Keratinocyte (primary cell): ENCODE measurements at regions not wholly inside any gene's neighbourhood (a gene's known extent, or its start where the extent isn't known, plus 50 kb on each side); places are given as distances from the start of the nearest gene placed in this dataset.

Source experiments
- DNase-seq: peaks from one replicate; pipeline ENCODE4 v3.0.0-alpha.2; 2011; ENCODE audit warnings: low read depth, missing footprints, low spot score
- FAIRE-seq: peaks from 2 replicates; lab custom pipeline; 2011; peaks lifted over from hg19 to GRCh38; lab: Jason Lieb, UNC
- H2AFZ ChIP-seq: 2 replicates; pipeline ENCODE4 v1.6.0; 2012; ENCODE audit warnings: low read length, control low read depth, inconsistent platforms; ENCODE audit not compliant: control insufficient read depth
- H3K27ac ChIP-seq: 2 replicates; pipeline ENCODE4 v1.5.1; 2011; ENCODE audit warnings: low read length; ENCODE audit not compliant: control insufficient read depth, insufficient read depth
- H3K27me3 ChIP-seq: 3 replicates; pipeline ENCODE4 v1.6.0; 2011; ENCODE audit warnings: low read length; ENCODE audit not compliant: control insufficient read depth, insufficient read depth; ENCODE audit errors: extremely low read depth
- H3K36me3 ChIP-seq, 2 experiments: 2 replicates in 1 of 2; 3 replicates in 1 of 2; pipeline ENCODE4 v1.5.1; 2011; ENCODE audit warnings: low read length in 2 of 2, mild to moderate bottlenecking in 1 of 2; ENCODE audit not compliant: control insufficient read depth in 2 of 2, insufficient read depth in 2 of 2; ENCODE audit errors: extremely low read depth in 1 of 2
- H3K4me1 ChIP-seq: 3 replicates; pipeline ENCODE4 v1.5.1; 2011; ENCODE audit warnings: low read length; ENCODE audit not compliant: control insufficient read depth, insufficient read depth; ENCODE audit errors: extremely low read depth
- H3K4me2 ChIP-seq: 3 replicates; pipeline ENCODE4 v1.6.0; 2011; ENCODE audit warnings: low read depth, low read length; ENCODE audit not compliant: control insufficient read depth, insufficient read depth; ENCODE audit errors: extremely low read depth
- H3K4me3 ChIP-seq, 3 experiments: fragments of 200-600 bp in 1 of 3; sonication (generic) in 1 of 3; 2 replicates in 2 of 3; 3 replicates in 1 of 3; pipeline ENCODE4 v1.5.1; 2011 to 2016; ENCODE audit warnings: low read length in 3 of 3, mild to moderate bottlenecking in 3 of 3, control low read depth in 2 of 3, inconsistent platforms in 1 of 3, low read depth in 1 of 3, mixed read lengths in 1 of 3, mixed run types in 1 of 3, moderate library complexity in 1 of 3; ENCODE audit not compliant: control insufficient read depth in 2 of 3, insufficient read depth in 2 of 3; ENCODE audit errors: extremely low read depth in 1 of 3
- H3K79me2 ChIP-seq: 2 replicates; pipeline ENCODE4 v1.6.0; 2012; ENCODE audit warnings: low read length; ENCODE audit not compliant: control insufficient read depth, insufficient read depth
- H3K9ac ChIP-seq: 3 replicates; pipeline ENCODE4 v1.6.0; 2011; ENCODE audit warnings: low read length; ENCODE audit not compliant: control insufficient read depth, insufficient read depth; ENCODE audit errors: extremely low read depth
- H3K9me1 ChIP-seq: 3 replicates; pipeline ENCODE4 v1.6.0; 2011; ENCODE audit warnings: low read length; ENCODE audit not compliant: control insufficient read depth, insufficient read depth; ENCODE audit errors: extremely low read depth
- H3K9me3 ChIP-seq: 2 replicates; pipeline ENCODE4 v1.5.1; 2012; ENCODE audit warnings: low read depth, low read length; ENCODE audit not compliant: control insufficient read depth
- H4K20me1 ChIP-seq: 3 replicates; pipeline ENCODE4 v1.6.0; 2011; ENCODE audit warnings: low read length; ENCODE audit not compliant: control insufficient read depth, insufficient read depth; ENCODE audit errors: extremely low read depth
- CTCF ChIP-seq, 3 experiments: IDR thresholded peaks in 1 of 3; conservative IDR thresholded peaks in 1 of 3; optimal IDR thresholded peaks in 1 of 3; 2 replicates in 2 of 3; 3 replicates in 1 of 3; pipeline versions ENCODE3 to v1.5.1; 2011; ENCODE audit warnings: low read length in 3 of 3, mild to moderate bottlenecking in 3 of 3, moderate library complexity in 2 of 3, control low read depth in 1 of 3, inconsistent platforms in 1 of 3; ENCODE audit not compliant: insufficient read depth in 2 of 3; ENCODE audit errors: extremely low read depth in 1 of 3
- EZH2 ChIP-seq: IDR thresholded peaks from one replicate; pipeline ENCODE4 v1.6.1; 2012; ENCODE audit warnings: inconsistent platforms, mild to moderate bottlenecking, low read length, moderate library complexity
- dilution Hi-C: fragments of 300-500 bp; cut with MboI; formaldehyde crosslinking; loops from one replicate; pipeline ENCODE4 v1.7.0; 2020; ENCODE audit warnings: low sequenced_read_pairs; ENCODE audit not compliant: extremely low pct_ligation_motif_present

- Histone ChIP-seq H3K9me1 (no peaks in the 10 kb centered on the region), H3K79me2 (no peaks in the 10 kb centered on the region), H4K20me1 (no peaks in the 10 kb centered on the region), H3K36me3 (no peaks in the 10 kb centered on the region), H3K4me1 (peaks cover 23% of the 10 kb centered on the region), H3K4me3 (no peak overlapping the region), H3K9ac (no peak overlapping the region), H3K27ac (no peak overlapping the region), H3K4me2 (no peak overlapping the region), H3K27me3 (no peaks in the 10 kb centered on the region), H2AFZ (no peak overlapping the region), H3K9me3 (no peaks in the 10 kb centered on the region)
- no peak for TF ChIP-seq EZH2
- TF ChIP-seq CTCF (optimal IDR thresholded peaks at IDR 0.05 in 1 of 3, IDR thresholded peaks at IDR 0.05 in 1 of 3, conservative IDR thresholded peaks at IDR 0.05 in 1 of 3; ENCODE audit: extremely low read depth in 1 of 3, insufficient read depth in 2 of 3, low read length in 3 of 3), result no peak
- dilution Hi-C loops, result no loop called here
- no peak for FAIRE-seq
- DNase-seq, result no peak
Measured at GRCh38 chr2:173432049-173432754, 77.5 kb downstream of the CDCA7 start.

- H4K20me1 ChIP-seq, result no peaks in the 10 kb centered on the region
- DNase-seq (no peak), FAIRE-seq (no peak)
- no peak for TF ChIP-seq CTCF (optimal IDR thresholded peaks at IDR 0.05 in 1 of 3, IDR thresholded peaks at IDR 0.05 in 1 of 3, conservative IDR thresholded peaks at IDR 0.05 in 1 of 3; ENCODE audit: extremely low read depth in 1 of 3, insufficient read depth in 2 of 3, low read length in 3 of 3)
- no peak for TF ChIP-seq EZH2
- dilution Hi-C loops, result no loop called here
- no peaks in the 10 kb centered on the region for H3K79me2 ChIP-seq
- no peaks in the 10 kb centered on the region for H3K36me3 ChIP-seq
- H3K27me3 ChIP-seq, result peaks cover 7% of the 10 kb centered on the region
- H2AFZ ChIP-seq, result no peak overlapping the region
- no peak overlapping the region for H3K9ac ChIP-seq
- no peak overlapping the region for H3K27ac ChIP-seq
- H3K9me3 ChIP-seq, result no peaks in the 10 kb centered on the region
- H3K4me1 ChIP-seq, result no peaks in the 10 kb centered on the region
- H3K4me3 ChIP-seq, result no peak overlapping the region
- no peak overlapping the region for H3K4me2 ChIP-seq
- H3K9me1 ChIP-seq, result no peaks in the 10 kb centered on the region
Measured at GRCh38 chr2:173434762-173435569, 80.3 kb downstream of the CDCA7 start.
